ENCODE measurements at regions not wholly inside any gene's neighbourhood (a gene's known extent, or its start where the extent isn't known, plus 50 kb on each side); places are given as distances from the start of the nearest gene placed in this dataset.

DNA sequence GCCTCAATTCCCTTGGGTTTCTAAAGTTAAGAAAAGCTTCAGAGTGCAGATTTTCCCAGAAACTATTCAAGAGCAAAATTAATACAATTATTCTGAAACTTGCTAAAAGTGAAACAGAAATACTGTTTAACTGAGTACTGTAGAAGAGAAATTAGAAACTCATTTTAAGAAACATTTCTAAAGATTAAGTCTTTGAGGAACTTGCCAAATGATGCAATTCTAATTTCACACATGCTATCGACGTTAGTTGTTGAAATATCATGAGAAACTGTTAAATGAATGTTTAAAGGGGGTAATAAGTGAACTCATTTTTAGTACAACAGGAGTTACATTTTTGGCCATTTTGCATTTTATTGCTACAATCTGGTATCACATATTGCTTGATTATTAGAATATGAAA, 125.3 kb upstream of the MAOA start:
- H3K27ac ChIP-seq = no peak overlapping the region
- TF ChIP-seq, protein P1, sequence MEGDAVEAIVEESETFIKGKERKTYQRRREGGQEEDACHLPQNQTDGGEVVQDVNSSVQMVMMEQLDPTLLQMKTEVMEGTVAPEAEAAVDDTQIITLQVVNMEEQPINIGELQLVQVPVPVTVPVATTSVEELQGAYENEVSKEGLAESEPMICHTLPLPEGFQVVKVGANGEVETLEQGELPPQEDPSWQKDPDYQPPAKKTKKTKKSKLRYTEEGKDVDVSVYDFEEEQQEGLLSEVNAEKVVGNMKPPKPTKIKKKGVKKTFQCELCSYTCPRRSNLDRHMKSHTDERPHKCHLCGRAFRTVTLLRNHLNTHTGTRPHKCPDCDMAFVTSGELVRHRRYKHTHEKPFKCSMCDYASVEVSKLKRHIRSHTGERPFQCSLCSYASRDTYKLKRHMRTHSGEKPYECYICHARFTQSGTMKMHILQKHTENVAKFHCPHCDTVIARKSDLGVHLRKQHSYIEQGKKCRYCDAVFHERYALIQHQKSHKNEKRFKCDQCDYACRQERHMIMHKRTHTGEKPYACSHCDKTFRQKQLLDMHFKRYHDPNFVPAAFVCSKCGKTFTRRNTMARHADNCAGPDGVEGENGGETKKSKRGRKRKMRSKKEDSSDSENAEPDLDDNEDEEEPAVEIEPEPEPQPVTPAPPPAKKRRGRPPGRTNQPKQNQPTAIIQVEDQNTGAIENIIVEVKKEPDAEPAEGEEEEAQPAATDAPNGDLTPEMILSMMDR (conservative IDR thresholded peaks at IDR 0.05) = no peak
- TF ChIP-seq ZFX (IDR thresholded peaks at IDR 0.05) = no peak

DNA sequence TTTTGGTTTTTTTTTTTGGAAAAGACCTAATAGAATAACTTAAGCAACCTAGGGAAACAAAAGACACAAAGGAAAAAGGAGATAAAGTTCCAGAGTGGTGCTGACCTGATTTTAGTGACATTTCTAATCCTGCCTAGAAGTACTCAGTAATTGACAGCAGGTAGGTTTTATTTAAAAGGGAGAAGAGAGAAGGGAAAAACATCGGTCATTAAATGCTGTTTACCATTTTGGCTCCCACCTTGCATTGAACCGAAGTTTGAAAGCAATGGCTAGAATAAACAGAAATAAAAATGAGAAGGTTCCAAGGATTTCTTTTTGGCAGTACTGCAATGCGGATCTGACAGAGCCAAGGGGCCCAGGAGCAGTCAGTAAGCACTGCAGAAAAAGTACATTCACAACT, 115.8 kb upstream of the MAOA start:
- no peak for TF ChIP-seq ZFX (IDR thresholded peaks at IDR 0.05)
- TF ChIP-seq, protein P1 (conservative IDR thresholded peaks at IDR 0.05) = no peak

DNA sequence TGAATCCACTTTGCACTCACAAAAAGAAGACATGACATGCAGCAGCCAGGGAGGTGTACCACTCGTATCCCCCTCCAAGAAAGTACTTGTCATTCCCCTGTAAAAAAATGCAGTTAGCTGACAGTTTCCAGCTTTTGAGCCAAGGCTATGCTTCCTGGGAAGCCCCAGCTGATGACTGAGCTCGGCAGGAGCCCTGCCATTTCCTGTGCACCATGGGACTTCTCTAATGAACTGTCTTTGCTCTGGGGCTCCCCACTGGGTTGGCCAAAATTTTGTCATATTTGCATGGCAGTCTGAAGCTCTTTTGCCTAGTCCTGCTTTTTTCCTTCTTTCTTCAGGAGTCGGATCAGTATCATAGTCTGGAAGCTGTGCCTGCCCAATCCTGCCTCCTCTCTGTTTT, 104.5 kb upstream of the MAOA start:
- no peak overlapping the region for H3K27ac ChIP-seq
- TF ChIP-seq, protein P1 (conservative IDR thresholded peaks at IDR 0.05) = no peak
- TF ChIP-seq ZFX (IDR thresholded peaks at IDR 0.05) = no peak

More for the DNA sequence above, 115.8 kb upstream of the MAOA start:
- H3K27ac ChIP-seq = no peak overlapping the region

DNA sequence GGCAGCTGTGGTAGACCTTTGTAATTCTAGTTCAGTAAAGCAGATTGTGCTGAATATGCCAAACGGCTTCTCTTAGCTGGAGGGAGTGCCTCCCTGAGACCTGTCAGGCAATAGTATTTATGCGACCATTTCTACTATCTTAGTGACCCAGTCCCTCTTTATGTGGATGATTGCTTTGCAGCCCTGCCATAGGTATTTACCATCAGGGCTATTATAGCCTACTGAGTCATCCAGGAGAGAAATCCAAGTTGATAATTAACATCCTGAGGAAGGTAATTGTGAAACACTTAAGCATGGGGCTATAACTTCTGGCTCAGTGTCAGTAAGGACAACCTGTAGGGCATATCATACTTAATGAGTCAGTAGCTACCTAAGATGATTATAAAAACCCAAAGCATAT, 103.9 kb upstream of the MAOA start:
- TF ChIP-seq, protein P1 (conservative IDR thresholded peaks at IDR 0.05) = no peak
- no peak for TF ChIP-seq ZFX (IDR thresholded peaks at IDR 0.05)
- no peak overlapping the region for H3K27ac ChIP-seq

DNA sequence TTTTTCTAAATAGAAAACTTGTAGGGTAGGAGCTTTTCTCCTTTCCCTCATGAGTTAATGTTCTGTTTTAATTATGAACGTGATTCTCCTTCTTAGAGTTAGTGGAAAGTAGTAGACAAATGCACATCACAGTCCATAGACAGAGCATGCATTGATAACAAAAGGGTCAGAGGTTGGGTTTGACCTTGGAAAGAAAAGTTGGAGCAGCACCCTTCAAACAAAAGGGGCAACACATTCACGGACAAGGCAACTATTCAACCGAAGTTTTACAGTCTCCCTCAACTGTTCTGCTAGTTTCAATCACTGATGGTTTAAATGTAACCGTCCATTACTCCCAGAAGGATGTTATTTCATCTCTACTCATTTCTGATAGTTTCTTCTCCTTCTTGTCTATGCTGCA, 103.4 kb upstream of the MAOA start:
- H3K27ac ChIP-seq = no peak overlapping the region
- no peak for TF ChIP-seq ZFX (IDR thresholded peaks at IDR 0.05)
- TF ChIP-seq, protein P1 (conservative IDR thresholded peaks at IDR 0.05) = no peak

DNA sequence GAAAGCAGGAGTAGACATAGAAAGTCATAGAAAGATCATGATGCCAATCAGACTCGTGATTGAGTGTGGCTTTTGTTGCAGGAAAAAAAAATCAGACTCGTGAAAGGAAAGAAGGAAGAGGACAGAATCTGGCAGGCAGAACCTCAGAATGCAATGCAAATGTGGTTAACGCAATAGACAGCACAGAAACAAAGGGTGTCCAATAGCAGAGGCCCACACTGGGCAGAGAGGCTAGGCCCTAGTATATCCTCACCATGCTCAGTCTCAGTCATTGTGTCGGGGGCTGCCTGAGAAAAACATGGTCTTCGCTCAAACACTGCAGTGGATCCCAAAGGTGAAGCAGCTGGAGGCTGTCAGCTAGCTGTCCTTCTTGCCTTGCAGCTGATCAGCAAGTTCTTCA, 102.8 kb upstream of the MAOA start:
- H3K27ac ChIP-seq = no peak overlapping the region
- TF ChIP-seq, protein P1 (conservative IDR thresholded peaks at IDR 0.05) = no peak
- TF ChIP-seq ZFX (IDR thresholded peaks at IDR 0.05) = no peak

DNA sequence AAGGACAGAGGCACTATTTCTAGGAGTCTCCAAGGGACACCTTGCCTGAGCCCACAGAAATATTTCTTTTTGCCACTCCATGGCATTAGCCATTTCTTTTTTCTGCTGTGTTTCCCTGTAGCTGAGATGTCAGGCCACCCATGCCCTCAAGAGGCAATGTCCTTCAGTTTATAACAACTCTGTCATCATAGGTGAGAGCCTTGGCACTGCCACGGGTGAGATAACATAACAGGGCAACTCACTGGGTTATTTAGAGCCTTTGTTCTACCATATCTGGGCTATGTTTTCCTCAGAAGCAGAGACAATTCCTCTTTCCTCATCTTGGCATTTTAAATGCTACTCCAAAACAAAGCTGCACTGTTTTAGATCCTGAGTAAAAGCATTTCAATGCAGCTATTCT, 99.9 kb upstream of the MAOA start:
- H3K27ac ChIP-seq = no peak overlapping the region
- TF ChIP-seq, protein P1 (conservative IDR thresholded peaks at IDR 0.05) = no peak
- TF ChIP-seq ZFX (IDR thresholded peaks at IDR 0.05) = no peak
